GM23248 (cell line): ENCODE measurements at regions not wholly inside any gene's neighbourhood (a gene's known extent, or its start where the extent isn't known, plus 50 kb on each side); places are given as distances from the start of the nearest gene placed in this dataset.

Source experiments
- DNase-seq: peaks from one replicate; pipeline ENCODE4 v3.0.0-alpha.2; 2015
- H2AFZ ChIP-seq: fragments of 200-600 bp; sonication (generic); 2 replicates; pipeline ENCODE4 v1.6.1; 2016; ENCODE audit warnings: antibody characterized with exemption
- H3F3A ChIP-seq: fragments of 200-600 bp; sonication (generic); 2 replicates; pipeline ENCODE4 v1.6.1; 2016; ENCODE audit warnings: mild to moderate bottlenecking, antibody characterized with exemption, mixed run types; ENCODE audit not compliant: insufficient read depth
- H3K27ac ChIP-seq: fragments of 200-600 bp; sonication (generic); 2 replicates; pipeline ENCODE4 v1.5.1; 2016; ENCODE audit warnings: mild to moderate bottlenecking
- H3K27me3 ChIP-seq: fragments of 200-600 bp; sonication (generic); replicated peaks from 2 replicates; pipeline ENCODE4 v1.6.1; 2016; ENCODE audit warnings: mild to moderate bottlenecking; ENCODE audit not compliant: insufficient read depth
- H3K36me3 ChIP-seq: fragments of 200-600 bp; sonication (generic); 2 replicates; pipeline ENCODE4 v1.6.1; 2016; ENCODE audit warnings: low read depth, mild to moderate bottlenecking
- H3K4me1 ChIP-seq: fragments of 200-600 bp; sonication (generic); 2 replicates; pipeline ENCODE4 v1.6.1; 2016; ENCODE audit warnings: mild to moderate bottlenecking; ENCODE audit not compliant: insufficient read depth
- H3K4me2 ChIP-seq: fragments of 200-600 bp; sonication (generic); one replicate; pipeline ENCODE4 v1.6.1; 2016; ENCODE audit warnings: mild to moderate bottlenecking; ENCODE audit not compliant: unreplicated experiment
- H3K4me3 ChIP-seq: fragments of 200-600 bp; sonication (generic); 2 replicates; pipeline ENCODE4 v1.5.1; 2016; ENCODE audit warnings: mild to moderate bottlenecking
- H3K79me2 ChIP-seq: fragments of 200-600 bp; sonication (generic); 2 replicates; pipeline ENCODE4 v1.6.1; 2016; ENCODE audit warnings: mild to moderate bottlenecking; ENCODE audit not compliant: insufficient read depth
- H3K9ac ChIP-seq: fragments of 200-600 bp; sonication (generic); 2 replicates; pipeline ENCODE4 v1.6.1; 2016; ENCODE audit warnings: mild to moderate bottlenecking
- H3K9me2 ChIP-seq: fragments of 200-600 bp; sonication (generic); 2 replicates; pipeline ENCODE4 v1.6.1; 2016; ENCODE audit warnings: mixed run types, mild to moderate bottlenecking, moderate library complexity; ENCODE audit not compliant: insufficient read depth
- H3K9me3 ChIP-seq: fragments of 200-600 bp; sonication (generic); one replicate; pipeline ENCODE4 v1.6.1; 2017; ENCODE audit warnings: low read depth
- H4K20me1 ChIP-seq: fragments of 200-600 bp; sonication (generic); 2 replicates; pipeline ENCODE4 v1.6.0; 2016; ENCODE audit not compliant: insufficient read depth
- EZH2 ChIP-seq: fragments of 200-600 bp; sonication (generic); IDR thresholded peaks from 2 replicates; pipeline ENCODE4 v1.6.1; 2018; ENCODE audit warnings: antibody characterized with exemption, mild to moderate bottlenecking; ENCODE audit not compliant: insufficient read depth, poor library complexity, severe bottlenecking
- EZH2phosphoT487 ChIP-seq: fragments of 200-600 bp; sonication (generic); IDR thresholded peaks from 2 replicates; pipeline ENCODE4 v1.6.1; 2018; ENCODE audit warnings: antibody characterized with exemption, moderate library complexity, mild to moderate bottlenecking, low read depth; ENCODE audit not compliant: insufficient read depth
- WGBS, 2 experiments: methylation state at CpG; one replicate each; pipeline ENCODE4 v1.1.6; 2015 to 2017; ENCODE audit warnings: low lambda C conversion rate in 2 of 2, low coverage in 1 of 2; ENCODE audit errors: missing lambda C conversion rate in 2 of 2; 5-methylcytosine and 5-hydroxymethylcytosine counted together
- in situ Hi-C: fragments of 300-500 bp; cut with MboI; formaldehyde crosslinking; loops from 2 replicates; pipeline ENCODE4 v1.15.0; 2020

DNA sequence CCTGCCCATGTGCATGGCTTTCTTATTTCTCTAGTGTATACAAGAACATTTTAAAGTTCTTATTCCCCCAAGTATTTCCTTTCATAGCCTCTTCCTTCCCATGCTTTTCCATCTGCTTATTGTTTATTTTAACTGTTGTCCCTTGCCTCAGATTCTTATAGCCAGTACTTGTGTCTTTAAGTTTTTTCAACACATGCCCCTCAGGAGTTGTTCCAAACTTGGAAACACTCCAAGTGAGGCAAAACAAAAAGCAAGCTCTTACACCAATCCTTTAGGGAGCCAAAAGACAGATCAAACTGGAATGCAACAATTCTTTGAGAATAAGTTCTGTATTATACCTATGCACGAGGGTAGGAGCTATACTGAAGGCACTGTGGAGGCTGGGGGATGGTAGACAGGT, 222.0 kb upstream of the STK26 start:
- Histone ChIP-seq H3K9me2 (no peaks in the 10 kb centered on the region), H3K9ac (no peak overlapping the region), H3K9me3 (no peaks in the 10 kb centered on the region), H3K27ac (no peak overlapping the region), H3K4me2 (no peak overlapping the region), H3K4me1 (no peaks in the 10 kb centered on the region), H2AFZ (no peak overlapping the region), H3K36me3 (no peaks in the 10 kb centered on the region), H4K20me1 (no peaks in the 10 kb centered on the region), H3K79me2 (no peaks in the 10 kb centered on the region), H3K27me3 (no peaks in the 10 kb centered on the region), H3K4me3 (no peak overlapping the region), H3F3A (no peaks in the 10 kb centered on the region)
- TF ChIP-seq EZH2phosphoT487 (no peak), EZH2 (no peak)
- DNase-seq, result no peak
- WGBS, 2 experiments, result 25 to 36% methylated on average over 1 of the region's 1 CpG
- in situ Hi-C loops, result no loop called here

DNA sequence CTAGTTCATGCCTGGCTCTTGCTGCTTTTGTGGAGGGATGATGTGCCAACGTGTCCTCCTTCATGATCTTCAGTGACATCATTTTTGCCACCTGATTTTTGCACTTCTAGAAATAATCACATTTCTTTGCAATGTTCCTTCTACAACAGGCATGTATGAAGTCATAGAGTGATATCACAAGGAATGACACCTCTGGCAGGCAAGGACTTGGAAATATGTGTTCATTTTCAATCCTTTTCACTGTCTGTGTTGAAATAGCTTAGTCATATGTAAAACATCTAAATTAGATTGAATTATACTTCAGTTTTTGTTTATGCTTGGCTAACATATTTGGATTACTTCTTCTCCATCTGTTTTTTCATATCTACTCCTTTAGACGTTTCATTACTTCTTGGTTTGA, 221.2 kb upstream of the STK26 start:
- Histone ChIP-seq H3K27me3 (no peaks in the 10 kb centered on the region), H3K79me2 (no peaks in the 10 kb centered on the region), H3K9ac (no peak overlapping the region), H3K4me2 (no peak overlapping the region), H3K9me3 (no peaks in the 10 kb centered on the region), H2AFZ (no peak overlapping the region), H3F3A (no peaks in the 10 kb centered on the region), H4K20me1 (no peaks in the 10 kb centered on the region), H3K9me2 (no peaks in the 10 kb centered on the region), H3K4me1 (no peaks in the 10 kb centered on the region), H3K36me3 (no peaks in the 10 kb centered on the region), H3K27ac (no peak overlapping the region), H3K4me3 (no peak overlapping the region)
- in situ Hi-C loops, result no loop called here
- DNase-seq, result peak; percentile 27
- no peak for TF ChIP-seq EZH2
- no peak for TF ChIP-seq EZH2phosphoT487
- WGBS, 2 experiments, result 34 to 38% methylated on average over 2 of the region's 2 CpGs

- H3K27ac ChIP-seq, result no peak overlapping the region
- H4K20me1 ChIP-seq, result no peaks in the 10 kb centered on the region
- no peak overlapping the region for H3K9ac ChIP-seq
- no peaks in the 10 kb centered on the region for H3K79me2 ChIP-seq
- no peaks in the 10 kb centered on the region for H3F3A ChIP-seq
- no peak overlapping the region for H2AFZ ChIP-seq
- H3K27me3 ChIP-seq, result no peaks in the 10 kb centered on the region
- H3K36me3 ChIP-seq, result no peaks in the 10 kb centered on the region
- in situ Hi-C loops, result no loop called here
- H3K9me3 ChIP-seq, result no peaks in the 10 kb centered on the region
- no peak overlapping the region for H3K4me2 ChIP-seq
- TF ChIP-seq EZH2 (no peak), EZH2phosphoT487 (no peak)
- H3K4me3 ChIP-seq, result no peak overlapping the region
- no peak for DNase-seq
- no peaks in the 10 kb centered on the region for H3K4me1 ChIP-seq
- no peaks in the 10 kb centered on the region for H3K9me2 ChIP-seq
- WGBS, 2 experiments, result 71 to 77% methylated on average over 10 to 19 of the region's 19 CpGs
These were observed 220.1 kb upstream of the STK26 start for GRCh38 chrX:131802836-131803626.

DNA sequence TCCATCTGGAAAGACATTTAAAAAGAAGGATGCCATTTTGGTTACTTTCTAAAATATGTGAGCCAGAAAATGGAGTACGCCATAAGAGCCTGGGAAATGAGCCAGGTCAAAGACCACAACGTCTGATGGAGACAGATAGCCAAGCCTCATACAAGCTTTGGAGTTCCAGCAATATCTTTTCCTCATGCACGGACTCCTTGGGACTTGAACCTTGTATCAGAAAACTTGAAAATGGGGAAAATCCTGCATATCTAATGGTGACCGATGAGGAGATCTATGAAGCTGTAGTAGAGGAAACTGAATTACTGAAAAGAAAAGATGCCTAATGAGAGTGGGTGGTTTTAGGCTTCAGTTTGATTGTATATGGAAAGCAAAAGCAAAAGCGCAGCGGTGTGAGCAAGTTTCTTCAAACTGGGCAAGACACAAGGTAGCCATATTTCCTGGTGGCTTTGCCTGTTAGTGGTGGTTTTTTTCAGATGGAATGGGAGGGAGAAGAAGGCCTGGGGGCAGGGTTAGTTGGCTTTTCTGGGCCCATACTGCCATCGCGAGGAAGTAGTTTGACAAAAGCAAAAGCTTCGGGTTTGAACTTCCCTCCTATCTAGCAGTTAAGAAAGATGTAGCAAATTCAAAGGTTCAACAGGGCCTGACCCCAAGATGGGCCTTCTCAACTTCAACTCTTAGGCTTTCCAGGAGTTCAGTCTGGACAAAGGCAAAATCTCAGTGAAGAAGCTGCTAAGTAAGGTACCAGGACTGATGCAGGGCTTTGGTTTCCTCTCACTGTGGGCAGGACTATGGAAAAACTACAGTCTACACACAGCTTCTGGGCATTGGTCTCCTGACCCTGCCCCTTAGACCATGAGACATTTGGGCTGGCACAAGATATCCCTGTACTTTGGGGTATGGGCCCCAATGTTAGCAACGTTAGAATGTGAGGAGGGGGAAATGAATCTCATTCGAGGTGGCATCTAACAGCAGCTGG, 210.0 kb upstream of the STK26 start:
- H3K27me3 ChIP-seq, result no peaks in the 10 kb centered on the region
- no peak overlapping the region for H3K4me2 ChIP-seq
- 56 to 70% methylated on average over 8 to 11 of the region's 11 CpGs for WGBS, 2 experiments
- H3K36me3 ChIP-seq, result no peaks in the 10 kb centered on the region
- H2AFZ ChIP-seq, result no peak overlapping the region
- H3K4me1 ChIP-seq, result no peaks in the 10 kb centered on the region
- peak; percentile 18 for DNase-seq
- no peak overlapping the region for H3K27ac ChIP-seq
- no peaks in the 10 kb centered on the region for H3F3A ChIP-seq
- in situ Hi-C loops, result no loop called here
- no peak overlapping the region for H3K9ac ChIP-seq
- H3K4me3 ChIP-seq, result no peak overlapping the region
- H3K9me2 ChIP-seq, result no peaks in the 10 kb centered on the region
- no peaks in the 10 kb centered on the region for H3K9me3 ChIP-seq
- TF ChIP-seq EZH2 (no peak), EZH2phosphoT487 (no peak)
- H4K20me1 ChIP-seq, result no peaks in the 10 kb centered on the region
- no peaks in the 10 kb centered on the region for H3K79me2 ChIP-seq
